Activated T-cell treated with anti-CD3 and anti-CD28 coated beads, Interleukin-2, amount 50 U/mL, for 4 hours (primary cell): ENCODE measurements at regions not wholly inside any gene's neighbourhood (a gene's known extent, or its start where the extent isn't known, plus 50 kb on each side); places are given as distances from the start of the nearest gene placed in this dataset.

Source experiments
- ATAC-seq, 2 donors: fragments of 200-7000 bp; cut with Tn5 transposase; one replicate each; pipeline ENCODE4 v1.10.0; 2021
- DNase-seq: peaks from one replicate; pipeline ENCODE4 v3.0.0-alpha.2; 2020
- H3K27me3 Mint-ChIP-seq: one replicate; pipeline ENCODE4 v1.8.0; 2021; ENCODE audit warnings: low read depth, mixed read lengths
- H3K36me3 Mint-ChIP-seq: one replicate; pipeline ENCODE4 v1.8.0; 2022; ENCODE audit warnings: mixed read lengths; ENCODE audit not compliant: insufficient read depth
- H3K4me1 Mint-ChIP-seq: one replicate; pipeline ENCODE4 v1.8.0; 2021; ENCODE audit warnings: low read depth, mixed read lengths
- H3K4me3 Mint-ChIP-seq: one replicate; pipeline ENCODE4 v1.8.0; 2021; ENCODE audit warnings: mild to moderate bottlenecking, moderate library complexity, mixed read lengths
- H3K9me3 Mint-ChIP-seq: one replicate; pipeline ENCODE4 v1.8.0; 2021; ENCODE audit warnings: mixed read lengths

- peaks cover 2% of the 10 kb centered on the region for H3K27me3 Mint-ChIP-seq
- ATAC-seq: no peak
- peaks cover 8% of the 10 kb centered on the region for H3K4me1 Mint-ChIP-seq
- H3K36me3 Mint-ChIP-seq: no peaks in the 10 kb centered on the region
- no peaks in the 10 kb centered on the region for H3K9me3 Mint-ChIP-seq
- H3K4me3 Mint-ChIP-seq: no peak overlapping the region
- no peak for DNase-seq
Observed at GRCh38 chr2:39535636-39536185, 98.6 kb upstream of the MAP4K3 start.

GRCh38 chr2:39537150-39537549, 100.1 kb upstream of the MAP4K3 start:
- Mint-ChIP-seq H3K36me3 (no peaks in the 10 kb centered on the region), H3K4me1 (peaks cover 8% of the 10 kb centered on the region), H3K9me3 (no peaks in the 10 kb centered on the region), H3K27me3 (peaks cover 5% of the 10 kb centered on the region), H3K4me3 (no peak overlapping the region)
- ATAC-seq (peak; percentile 80 to 81), DNase-seq (no peak)

- Mint-ChIP-seq H3K9me3 (no peaks in the 10 kb centered on the region), H3K4me1 (peaks cover 8% of the 10 kb centered on the region), H3K4me3 (no peak overlapping the region), H3K27me3 (peaks cover 5% of the 10 kb centered on the region), H3K36me3 (no peaks in the 10 kb centered on the region)
- ATAC-seq: no peak
- DNase-seq: no peak
Observed at GRCh38 chr2:39538718-39539117, 101.6 kb upstream of the MAP4K3 start.

DNA sequence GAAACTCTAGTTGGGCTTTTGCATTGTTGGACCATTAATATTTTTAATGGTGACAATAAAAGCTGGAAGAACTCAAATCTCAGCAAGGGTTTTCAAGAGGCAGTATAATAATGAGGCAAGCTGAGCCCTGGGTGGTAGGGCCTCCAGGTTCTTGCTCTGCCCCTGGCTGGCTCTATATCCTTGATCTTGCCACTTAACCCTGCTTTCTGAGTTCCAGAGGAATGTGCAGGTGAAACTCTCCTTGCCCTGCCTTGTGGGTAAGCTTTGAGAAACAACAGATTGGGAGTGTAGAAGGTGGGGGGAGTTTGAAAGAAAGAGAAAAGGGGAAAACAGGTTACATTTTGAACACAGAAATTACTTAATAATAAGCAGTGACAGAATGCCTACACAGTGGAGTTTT, 103.3 kb upstream of the MAP4K3 start:
- DNase-seq: no peak
- Mint-ChIP-seq H3K4me1 (peaks cover 8% of the 10 kb centered on the region), H3K9me3 (no peaks in the 10 kb centered on the region), H3K4me3 (no peak overlapping the region), H3K27me3 (peaks cover 6% of the 10 kb centered on the region), H3K36me3 (no peaks in the 10 kb centered on the region)
- no peak for ATAC-seq

DNA sequence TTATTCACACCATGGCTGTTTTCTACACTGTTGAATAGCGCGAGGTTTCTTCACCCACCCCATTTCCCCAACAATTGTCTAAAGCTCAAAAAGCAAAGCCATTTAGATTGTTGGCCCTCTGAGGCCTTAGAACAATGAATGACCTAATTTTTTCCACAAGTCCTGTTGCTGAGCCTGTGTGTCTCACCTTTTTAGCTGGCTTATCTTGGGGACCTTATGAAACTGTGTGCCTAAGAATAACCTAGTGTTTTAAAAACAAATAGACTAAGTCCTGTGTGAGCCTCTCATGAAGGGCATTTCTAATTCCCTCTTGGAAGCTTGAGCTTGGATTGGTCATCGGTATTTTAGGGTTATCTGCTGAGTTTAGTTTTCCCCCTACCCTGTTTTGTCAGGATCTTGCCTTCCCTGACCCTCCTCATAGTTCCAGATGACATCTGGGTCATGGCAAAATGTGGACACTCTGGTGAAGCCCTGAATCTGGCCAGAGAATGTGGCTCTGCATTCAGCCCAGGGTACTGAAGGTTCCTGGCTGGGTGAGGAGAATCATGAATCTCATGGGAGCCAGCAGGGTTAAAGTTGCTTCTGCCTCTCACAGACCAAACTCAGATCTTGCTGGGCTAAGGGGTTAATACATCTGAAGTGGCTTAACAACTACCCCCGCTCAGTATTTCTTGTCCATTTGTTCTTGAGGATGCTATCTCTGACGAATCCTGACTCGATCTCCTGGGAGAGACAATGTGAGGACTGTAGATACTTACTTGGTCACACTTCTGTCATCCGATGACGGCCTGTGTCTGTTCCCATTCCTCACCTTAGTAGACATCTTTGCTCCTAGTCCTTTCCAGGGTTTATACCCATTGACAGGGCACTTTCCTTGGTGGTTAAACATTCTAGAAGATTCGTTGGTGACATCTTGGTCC, 104.2 kb upstream of the MAP4K3 start:
- no peak for ATAC-seq
- DNase-seq: no peak
- Mint-ChIP-seq H3K4me3 (no peak overlapping the region), H3K36me3 (no peaks in the 10 kb centered on the region), H3K27me3 (peaks cover 6% of the 10 kb centered on the region), H3K9me3 (no peaks in the 10 kb centered on the region), H3K4me1 (peaks cover 8% of the 10 kb centered on the region)

- no peak overlapping the region for H3K4me3 Mint-ChIP-seq
- DNase-seq: no peak
- no peaks in the 10 kb centered on the region for H3K9me3 Mint-ChIP-seq
- no peaks in the 10 kb centered on the region for H3K36me3 Mint-ChIP-seq
- H3K4me1 Mint-ChIP-seq: no peaks in the 10 kb centered on the region
- peaks cover 6% of the 10 kb centered on the region for H3K27me3 Mint-ChIP-seq
- no peak for ATAC-seq
Observed at GRCh38 chr2:39542523-39542922, 105.4 kb upstream of the MAP4K3 start.

DNA sequence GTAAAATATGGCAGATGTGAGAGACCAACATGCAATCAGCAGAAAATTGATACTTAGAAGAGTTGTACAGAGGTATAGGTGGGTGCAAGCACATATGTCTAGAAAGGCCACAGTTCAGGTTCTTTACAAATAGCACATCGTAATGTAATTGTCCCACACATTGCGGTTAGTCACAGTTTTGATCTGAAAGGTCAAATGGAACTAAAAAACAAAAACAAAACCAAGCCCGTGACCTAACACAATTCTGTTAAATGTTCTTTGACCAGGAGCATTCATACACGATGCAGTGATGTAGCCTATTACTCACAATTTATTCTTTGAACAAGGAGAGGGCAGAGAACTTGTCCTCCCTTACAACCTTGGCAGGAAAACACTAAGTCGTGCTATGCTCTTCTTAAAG, 108.9 kb upstream of the MAP4K3 start:
- Mint-ChIP-seq H3K4me1 (no peaks in the 10 kb centered on the region), H3K4me3 (no peak overlapping the region), H3K36me3 (no peaks in the 10 kb centered on the region), H3K27me3 (peaks cover 5% of the 10 kb centered on the region), H3K9me3 (no peaks in the 10 kb centered on the region)
- ATAC-seq: no peak
- DNase-seq: no peak

GRCh38 chr2:39546409-39546808, 109.3 kb upstream of the MAP4K3 start:
- no peak for DNase-seq
- no peak overlapping the region for H3K4me3 Mint-ChIP-seq
- peaks cover 5% of the 10 kb centered on the region for H3K27me3 Mint-ChIP-seq
- no peak for ATAC-seq
- H3K9me3 Mint-ChIP-seq: no peaks in the 10 kb centered on the region
- no peaks in the 10 kb centered on the region for H3K36me3 Mint-ChIP-seq
- no peaks in the 10 kb centered on the region for H3K4me1 Mint-ChIP-seq

- H3K4me1 Mint-ChIP-seq: no peaks in the 10 kb centered on the region
- ATAC-seq (no peak), DNase-seq (no peak)
- H3K4me3 Mint-ChIP-seq: no peak overlapping the region
- H3K9me3 Mint-ChIP-seq: no peaks in the 10 kb centered on the region
- H3K36me3 Mint-ChIP-seq: no peaks in the 10 kb centered on the region
- peaks cover 3% of the 10 kb centered on the region for H3K27me3 Mint-ChIP-seq
Observed at GRCh38 chr2:39546937-39547336, 109.9 kb upstream of the MAP4K3 start.

DNA sequence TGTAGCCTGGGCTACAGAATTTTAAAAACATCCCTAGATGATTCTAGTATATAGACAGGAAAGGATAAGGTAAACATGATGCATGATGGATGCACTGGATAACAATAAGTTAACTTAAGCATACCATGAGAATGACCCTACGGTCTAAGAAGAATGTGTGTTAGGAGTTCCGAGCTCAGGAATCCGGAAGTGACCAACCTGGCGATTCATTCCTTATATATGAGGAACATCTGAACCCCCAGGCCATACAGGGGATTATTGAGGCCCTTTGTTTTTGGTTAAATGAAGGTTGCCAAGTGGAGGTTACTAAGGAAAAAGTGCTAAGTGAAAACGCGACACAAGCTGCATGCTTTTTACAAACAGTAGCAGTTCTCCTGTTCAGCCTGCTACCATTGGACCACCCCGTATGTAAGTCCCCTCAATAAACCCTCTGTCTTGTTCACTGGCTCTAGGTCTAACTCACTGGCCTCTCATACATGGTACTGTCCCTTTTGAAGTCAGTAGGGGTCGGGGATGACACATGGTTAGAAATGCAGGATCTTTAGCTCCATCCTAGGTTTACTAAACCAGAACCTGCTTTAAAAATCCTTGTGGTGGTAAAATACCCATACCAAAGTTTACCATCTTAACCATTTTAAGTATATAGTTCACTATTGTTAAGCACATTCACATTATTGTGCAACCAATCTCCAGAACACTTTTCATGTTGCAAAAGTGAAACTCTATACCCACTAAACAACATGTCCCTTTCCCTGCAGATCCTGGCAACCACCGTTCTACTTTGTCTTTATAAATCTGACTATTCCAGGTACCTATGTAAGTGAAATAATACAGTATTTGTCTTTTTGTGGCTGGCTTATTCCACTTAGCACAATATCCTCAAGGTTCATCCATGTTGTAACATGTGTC, 111.0 kb upstream of the MAP4K3 start:
- DNase-seq (no peak), ATAC-seq (no peak)
- peaks cover 2% of the 10 kb centered on the region for H3K27me3 Mint-ChIP-seq
- no peak overlapping the region for H3K4me3 Mint-ChIP-seq
- no peaks in the 10 kb centered on the region for H3K36me3 Mint-ChIP-seq
- no peaks in the 10 kb centered on the region for H3K9me3 Mint-ChIP-seq
- no peaks in the 10 kb centered on the region for H3K4me1 Mint-ChIP-seq

DNA sequence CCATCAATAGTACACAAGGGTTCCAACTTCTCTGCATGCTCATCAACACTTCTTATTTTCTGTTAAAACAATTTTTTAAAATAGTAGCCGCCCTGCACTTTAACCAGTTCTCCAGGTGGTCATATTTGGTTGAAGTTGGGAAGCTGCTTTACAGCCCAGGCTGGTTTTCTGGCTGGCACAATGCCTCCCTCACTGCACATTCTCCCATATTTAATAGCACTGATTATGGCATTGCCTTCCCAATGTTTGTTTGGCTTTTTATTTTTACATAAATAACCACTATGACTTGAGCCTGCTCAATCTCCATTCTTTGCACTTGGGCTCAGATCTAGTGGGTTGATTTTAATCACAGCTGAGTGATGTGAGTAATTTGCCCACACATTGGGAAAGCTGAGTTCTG, 111.9 kb upstream of the MAP4K3 start:
- Mint-ChIP-seq H3K36me3 (no peaks in the 10 kb centered on the region), H3K27me3 (peaks cover 2% of the 10 kb centered on the region), H3K4me1 (no peaks in the 10 kb centered on the region), H3K9me3 (no peaks in the 10 kb centered on the region), H3K4me3 (no peak overlapping the region)
- no peak for DNase-seq
- ATAC-seq: no peak

DNA sequence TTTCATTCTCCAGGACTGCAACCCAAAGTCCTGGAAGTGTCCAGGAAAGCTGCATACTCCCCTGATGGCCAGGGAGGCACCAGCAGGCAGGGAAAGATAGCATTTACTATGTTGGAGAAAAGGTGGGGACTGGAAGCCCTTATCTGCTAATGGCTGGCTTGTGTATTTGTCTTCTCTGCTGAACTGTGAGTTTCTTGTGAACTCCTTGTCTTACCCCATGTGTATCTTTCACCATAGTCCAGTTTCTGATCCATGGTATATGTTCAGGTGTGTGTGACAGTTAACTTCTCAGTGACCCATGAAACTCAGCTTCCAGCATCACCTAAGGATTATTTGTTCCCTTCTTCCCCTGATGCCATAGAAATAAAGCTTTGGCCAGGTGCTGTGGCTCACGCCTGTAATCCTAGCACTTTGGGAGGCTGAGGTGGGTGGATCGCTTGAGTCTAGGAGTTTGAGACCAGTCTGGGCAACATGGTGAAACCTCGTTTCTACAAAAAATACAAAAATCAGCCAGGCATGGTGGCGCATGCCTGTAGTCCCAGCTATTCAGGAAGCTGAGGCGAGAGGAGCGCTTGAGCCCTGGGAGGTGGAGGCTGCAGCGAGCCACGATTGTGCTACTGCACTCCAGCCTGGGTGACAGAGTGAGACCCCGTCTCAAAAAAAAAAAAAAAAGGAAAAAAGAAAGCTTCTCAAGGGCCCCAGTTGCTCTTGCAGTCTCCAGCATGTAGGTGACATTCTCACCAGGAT, 112.8 kb upstream of the MAP4K3 start:
- ATAC-seq: no peak

DNA sequence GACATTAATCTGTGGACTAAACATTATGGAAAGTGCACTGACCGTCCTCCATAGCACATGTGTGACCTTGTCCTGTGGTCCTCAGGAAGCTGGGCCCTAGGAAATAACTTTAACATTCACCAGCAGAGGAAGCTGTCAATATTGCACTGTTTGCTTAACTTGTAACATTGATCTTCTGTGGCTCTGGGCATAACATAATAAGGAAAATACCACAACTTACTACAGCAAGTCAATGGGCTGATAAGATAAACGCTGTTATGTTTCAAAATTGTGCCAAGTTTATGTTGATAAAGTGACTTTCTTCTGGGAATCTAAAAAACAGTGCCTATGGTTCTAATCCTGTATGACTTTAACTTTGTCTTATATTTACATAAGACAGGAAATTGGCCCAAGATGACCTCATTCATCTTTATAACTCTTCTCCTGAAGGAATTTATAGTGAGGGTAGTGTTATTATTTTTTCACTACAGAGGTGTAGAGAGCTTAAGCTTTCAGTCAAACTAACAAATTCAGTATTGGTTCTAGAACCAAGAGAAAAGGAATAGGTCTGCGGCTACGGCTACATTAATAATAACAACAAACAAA, 113.7 kb upstream of the MAP4K3 start:
- Mint-ChIP-seq H3K27me3 (no peaks in the 10 kb centered on the region), H3K9me3 (no peaks in the 10 kb centered on the region), H3K36me3 (no peaks in the 10 kb centered on the region), H3K4me1 (no peaks in the 10 kb centered on the region), H3K4me3 (no peak overlapping the region)
- ATAC-seq (no peak), DNase-seq (no peak)

More for the DNA sequence above, 112.8 kb upstream of the MAP4K3 start:
- Mint-ChIP-seq H3K27me3 (peaks cover 2% of the 10 kb centered on the region), H3K36me3 (no peaks in the 10 kb centered on the region), H3K9me3 (no peaks in the 10 kb centered on the region), H3K4me1 (no peaks in the 10 kb centered on the region), H3K4me3 (no peak overlapping the region)
- DNase-seq: no peak

- no peak for ATAC-seq
- no peaks in the 10 kb centered on the region for H3K4me1 Mint-ChIP-seq
- H3K27me3 Mint-ChIP-seq: no peaks in the 10 kb centered on the region
- H3K9me3 Mint-ChIP-seq: peaks cover 13% of the 10 kb centered on the region
- DNase-seq: no peak
- peaks cover 5% of the 10 kb centered on the region for H3K36me3 Mint-ChIP-seq
- no peak overlapping the region for H3K4me3 Mint-ChIP-seq
Observed at GRCh38 chr2:39558906-39559305, 106.8 kb upstream of the TMEM178A start.
